Astrocyte (in vitro differentiated cells and primary cell): ENCODE measurements at regions not wholly inside any gene's neighbourhood (a gene's known extent, or its start where the extent isn't known, plus 50 kb on each side); places are given as distances from the start of the nearest gene placed in this dataset.

Source experiments
- DNase-seq: peaks from one replicate; pipeline ENCODE4 v3.0.0-alpha.2; 2010; ENCODE audit warnings: low read depth
- FAIRE-seq: peaks from 2 replicates; lab custom pipeline; 2011; peaks lifted over from hg19 to GRCh38; lab: Jason Lieb, UNC
- H2AFZ ChIP-seq: 2 replicates; pipeline ENCODE4 v1.6.0; 2012; ENCODE audit warnings: low read depth, low read length, inconsistent platforms
- H3K27ac ChIP-seq: 2 replicates; pipeline ENCODE4 v1.5.1; 2011; ENCODE audit warnings: low read depth, low read length, inconsistent platforms
- H3K27me3 ChIP-seq: 2 replicates; pipeline ENCODE4 v1.6.0; 2011; ENCODE audit warnings: low read length, inconsistent platforms; ENCODE audit not compliant: insufficient read depth
- H3K36me3 ChIP-seq: 2 replicates; pipeline ENCODE4 v1.5.1; 2011; ENCODE audit warnings: low read length, inconsistent platforms; ENCODE audit not compliant: insufficient read depth
- H3K4me1 ChIP-seq: 2 replicates; pipeline ENCODE4 v1.5.1; 2011; ENCODE audit warnings: low read length, inconsistent platforms; ENCODE audit not compliant: insufficient read depth
- H3K4me2 ChIP-seq: 2 replicates; pipeline ENCODE4 v1.6.0; 2012; ENCODE audit warnings: low read length, inconsistent platforms
- H3K4me3 ChIP-seq: 2 replicates; pipeline ENCODE4 v1.5.1; 2011; ENCODE audit warnings: low read depth, mild to moderate bottlenecking, low read length, inconsistent platforms; ENCODE audit not compliant: insufficient read depth
- H3K79me2 ChIP-seq: 2 replicates; pipeline ENCODE4 v1.6.0; 2012; ENCODE audit warnings: mild to moderate bottlenecking, low read length, inconsistent platforms; ENCODE audit not compliant: insufficient read depth
- H3K9ac ChIP-seq: 2 replicates; pipeline ENCODE4 v1.6.0; 2012; ENCODE audit warnings: mild to moderate bottlenecking, low read length, inconsistent platforms
- H3K9me3 ChIP-seq: 2 replicates; pipeline ENCODE4 v1.5.1; 2012; ENCODE audit warnings: low read depth, mild to moderate bottlenecking, low read length, inconsistent platforms; ENCODE audit not compliant: insufficient read depth
- H4K20me1 ChIP-seq: 2 replicates; pipeline ENCODE4 v1.6.0; 2012; ENCODE audit warnings: low read length, inconsistent platforms; ENCODE audit not compliant: insufficient read depth
- H3K27ac Mint-ChIP-seq: one replicate; pipeline ENCODE4 v1.8.0; 2021; ENCODE audit warnings: mild to moderate bottlenecking, mixed read lengths; ENCODE audit not compliant: unreplicated experiment
- H3K27me3 Mint-ChIP-seq: one replicate; pipeline ENCODE4 v1.8.0; 2021; ENCODE audit warnings: low read depth, mixed read lengths; ENCODE audit not compliant: unreplicated experiment
- H3K36me3 Mint-ChIP-seq: one replicate; pipeline ENCODE4 v1.8.0; 2021; ENCODE audit warnings: low read depth, mixed read lengths; ENCODE audit not compliant: unreplicated experiment
- H3K4me1 Mint-ChIP-seq: one replicate; pipeline ENCODE4 v1.8.0; 2021; ENCODE audit warnings: low read depth, mixed read lengths; ENCODE audit not compliant: unreplicated experiment
- H3K4me3 Mint-ChIP-seq: one replicate; pipeline ENCODE4 v1.8.0; 2021; ENCODE audit warnings: mild to moderate bottlenecking, moderate library complexity, mixed read lengths; ENCODE audit not compliant: unreplicated experiment
- H3K9me3 Mint-ChIP-seq: one replicate; pipeline ENCODE4 v1.8.0; 2021; ENCODE audit warnings: mild to moderate bottlenecking, mixed read lengths; ENCODE audit not compliant: unreplicated experiment
- EZH2 ChIP-seq: IDR thresholded peaks from 2 replicates; pipeline ENCODE4 v1.6.1; 2012; ENCODE audit warnings: mild to moderate bottlenecking, low read length, inconsistent platforms; ENCODE audit not compliant: insufficient read depth
- TF ChIP-seq, protein P1 (sequence below): IDR thresholded peaks from 2 replicates; pipeline ENCODE4 v1.5.1; 2011; ENCODE audit warnings: low read depth, mild to moderate bottlenecking, inconsistent platforms, low read length, moderate library complexity; ENCODE audit not compliant: insufficient read depth

DNA sequence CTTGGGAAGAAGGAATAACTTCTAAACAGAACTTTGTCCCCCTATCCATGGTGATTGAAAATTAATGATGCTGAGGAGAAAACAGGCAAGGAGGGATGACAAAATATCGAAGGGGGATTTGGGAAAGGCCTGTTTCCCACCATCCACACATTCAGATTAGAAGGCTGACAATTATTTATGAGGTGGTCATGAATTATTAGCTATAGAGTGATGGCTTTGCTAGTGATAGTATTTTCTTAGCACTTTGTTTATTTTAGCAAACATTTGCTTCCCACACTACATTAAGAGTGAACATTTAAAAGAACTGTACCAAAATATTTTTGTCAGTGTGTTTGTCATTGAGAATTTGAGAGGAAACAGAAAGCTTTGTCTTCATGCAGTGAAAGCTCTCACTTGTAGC, 172.6 kb upstream of the PDZRN3 start:
- FAIRE-seq = no peak
- TF ChIP-seq, protein P1, sequence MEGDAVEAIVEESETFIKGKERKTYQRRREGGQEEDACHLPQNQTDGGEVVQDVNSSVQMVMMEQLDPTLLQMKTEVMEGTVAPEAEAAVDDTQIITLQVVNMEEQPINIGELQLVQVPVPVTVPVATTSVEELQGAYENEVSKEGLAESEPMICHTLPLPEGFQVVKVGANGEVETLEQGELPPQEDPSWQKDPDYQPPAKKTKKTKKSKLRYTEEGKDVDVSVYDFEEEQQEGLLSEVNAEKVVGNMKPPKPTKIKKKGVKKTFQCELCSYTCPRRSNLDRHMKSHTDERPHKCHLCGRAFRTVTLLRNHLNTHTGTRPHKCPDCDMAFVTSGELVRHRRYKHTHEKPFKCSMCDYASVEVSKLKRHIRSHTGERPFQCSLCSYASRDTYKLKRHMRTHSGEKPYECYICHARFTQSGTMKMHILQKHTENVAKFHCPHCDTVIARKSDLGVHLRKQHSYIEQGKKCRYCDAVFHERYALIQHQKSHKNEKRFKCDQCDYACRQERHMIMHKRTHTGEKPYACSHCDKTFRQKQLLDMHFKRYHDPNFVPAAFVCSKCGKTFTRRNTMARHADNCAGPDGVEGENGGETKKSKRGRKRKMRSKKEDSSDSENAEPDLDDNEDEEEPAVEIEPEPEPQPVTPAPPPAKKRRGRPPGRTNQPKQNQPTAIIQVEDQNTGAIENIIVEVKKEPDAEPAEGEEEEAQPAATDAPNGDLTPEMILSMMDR = no peak
- no peak for TF ChIP-seq EZH2

GRCh38 chr3:73796382-73796781, 171.6 kb upstream of the PDZRN3 start:
- no peaks in the 10 kb centered on the region for H3K36me3 Mint-ChIP-seq
- no peak overlapping the region for H2AFZ ChIP-seq
- DNase-seq (no peak), FAIRE-seq (no peak)
- no peak overlapping the region for H3K4me3 Mint-ChIP-seq
- H4K20me1 ChIP-seq = no peaks in the 10 kb centered on the region
- no peaks in the 10 kb centered on the region for H3K4me1 ChIP-seq
- no peak overlapping the region for H3K4me2 ChIP-seq
- no peaks in the 10 kb centered on the region for H3K27me3 ChIP-seq
- no peaks in the 10 kb centered on the region for H3K79me2 ChIP-seq
- no peaks in the 10 kb centered on the region for H3K27me3 Mint-ChIP-seq
- H3K9ac ChIP-seq = no peak overlapping the region
- H3K4me3 ChIP-seq = no peak overlapping the region
- TF ChIP-seq, protein P1 = no peak
- TF ChIP-seq EZH2 = no peak
- no peaks in the 10 kb centered on the region for H3K9me3 ChIP-seq
- no peak overlapping the region for H3K27ac Mint-ChIP-seq
- no peaks in the 10 kb centered on the region for H3K4me1 Mint-ChIP-seq
- no peaks in the 10 kb centered on the region for H3K36me3 ChIP-seq
- peaks cover 2% of the 10 kb centered on the region for H3K9me3 Mint-ChIP-seq
- no peak overlapping the region for H3K27ac ChIP-seq

More for the DNA sequence above, 172.6 kb upstream of the PDZRN3 start:
- Histone ChIP-seq H3K4me2 (no peak overlapping the region), H3K27ac (no peak overlapping the region), H3K4me1 (no peaks in the 10 kb centered on the region), H3K9me3 (no peaks in the 10 kb centered on the region), H3K27me3 (no peaks in the 10 kb centered on the region), H3K79me2 (no peaks in the 10 kb centered on the region), H3K36me3 (no peaks in the 10 kb centered on the region), H4K20me1 (no peaks in the 10 kb centered on the region), H3K4me3 (no peak overlapping the region), H2AFZ (no peak overlapping the region), H3K9ac (no peak overlapping the region)
- no peaks in the 10 kb centered on the region for H3K27me3 Mint-ChIP-seq
- no peaks in the 10 kb centered on the region for H3K4me1 Mint-ChIP-seq
- no peak overlapping the region for H3K27ac Mint-ChIP-seq
- no peak overlapping the region for H3K4me3 Mint-ChIP-seq
- no peaks in the 10 kb centered on the region for H3K36me3 Mint-ChIP-seq
- no peak for DNase-seq
- H3K9me3 Mint-ChIP-seq = peaks cover 2% of the 10 kb centered on the region

DNA sequence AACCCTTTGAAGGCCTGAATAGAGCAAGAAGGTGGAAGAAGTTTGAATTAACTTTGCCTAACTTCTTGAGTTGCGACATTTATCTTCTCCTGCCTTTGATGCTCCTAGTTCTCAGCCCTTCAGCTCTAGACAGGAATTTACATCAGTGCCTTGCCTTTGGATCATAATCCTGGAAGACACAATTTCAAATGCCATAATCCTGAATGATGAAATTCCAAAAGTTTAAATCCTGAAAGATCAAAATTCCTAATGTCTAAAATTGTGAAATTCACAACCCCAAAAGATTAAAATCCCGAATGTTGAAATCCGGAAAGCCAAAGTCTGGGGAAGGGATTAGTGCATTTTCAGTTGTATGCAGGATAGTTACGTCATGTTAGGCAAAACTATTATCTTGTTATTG, 166.6 kb upstream of the PDZRN3 start:
- no peaks in the 10 kb centered on the region for H3K9me3 ChIP-seq
- H3K36me3 ChIP-seq = no peaks in the 10 kb centered on the region
- no peaks in the 10 kb centered on the region for H3K27me3 ChIP-seq
- Mint-ChIP-seq H3K27ac (no peak overlapping the region), H3K36me3 (no peaks in the 10 kb centered on the region), H3K4me3 (no peak overlapping the region), H3K4me1 (peaks cover 8% of the 10 kb centered on the region), H3K9me3 (no peaks in the 10 kb centered on the region), H3K27me3 (no peaks in the 10 kb centered on the region)
- H3K4me3 ChIP-seq = no peak overlapping the region
- no peak for DNase-seq
- no peak overlapping the region for H3K27ac ChIP-seq
- H3K9ac ChIP-seq = no peak overlapping the region
- peaks cover 10% of the 10 kb centered on the region for H3K4me1 ChIP-seq
- H3K79me2 ChIP-seq = no peaks in the 10 kb centered on the region
- H3K4me2 ChIP-seq = no peak overlapping the region
- H2AFZ ChIP-seq = no peak overlapping the region
- TF ChIP-seq, protein P1 = no peak
- no peak for TF ChIP-seq EZH2
- FAIRE-seq = no peak
- no peaks in the 10 kb centered on the region for H4K20me1 ChIP-seq
